ENCODE measurements at regions not wholly inside any gene's neighbourhood (a gene's known extent, or its start where the extent isn't known, plus 50 kb on each side); places are given as distances from the start of the nearest gene placed in this dataset.

GRCh38 chr2:12062053-12062395 lies 315.6 kb downstream of the LPIN1 start:
- no peaks in the 10 kb centered on the region for H4K20me1 ChIP-seq (ENCODE audit: control insufficient read depth, extremely low read depth, insufficient read depth, low read length)
- H3K36me3 ChIP-seq (ENCODE audit: control insufficient read depth in 2 of 2, extremely low read depth in 1 of 2, insufficient read depth in 2 of 2, low read length in 2 of 2): no peaks in the 10 kb centered on the region
- H3K27me3 ChIP-seq (ENCODE audit: control insufficient read depth, extremely low read depth, insufficient read depth, low read length): peaks cover 11% of the 10 kb centered on the region
- FAIRE-seq (no peak), DNase-seq (ENCODE audit: low read depth, low spot score) (no peak)
- dilution Hi-C loops (cut with MboI; ENCODE audit: extremely low pct_ligation_motif_present, low sequenced_read_pairs): no loop called here
- H3K9ac ChIP-seq (ENCODE audit: control insufficient read depth, extremely low read depth, insufficient read depth, low read length): no peak overlapping the region
- no peak overlapping the region for H3K4me3 ChIP-seq (ENCODE audit: control insufficient read depth in 2 of 3, extremely low read depth in 1 of 3, insufficient read depth in 2 of 3, low read depth in 1 of 3, low read length in 3 of 3)
- no peak overlapping the region for H2AFZ ChIP-seq (ENCODE audit: control insufficient read depth, low read length)
- TF ChIP-seq EZH2 (IDR thresholded peaks at IDR 0.05; ENCODE audit: low read length): no peak
- no peak for TF ChIP-seq CTCF (optimal IDR thresholded peaks at IDR 0.05 in 1 of 3, IDR thresholded peaks at IDR 0.05 in 1 of 3, conservative IDR thresholded peaks at IDR 0.05 in 1 of 3; ENCODE audit: extremely low read depth in 1 of 3, insufficient read depth in 2 of 3, low read length in 3 of 3)
- no peaks in the 10 kb centered on the region for H3K79me2 ChIP-seq (ENCODE audit: control insufficient read depth, insufficient read depth, low read length)
- no peak overlapping the region for H3K4me2 ChIP-seq (ENCODE audit: control insufficient read depth, extremely low read depth, insufficient read depth, low read depth, low read length)
- H3K27ac ChIP-seq (ENCODE audit: control insufficient read depth, insufficient read depth, low read length): no peak overlapping the region
- H3K4me1 ChIP-seq (ENCODE audit: control insufficient read depth, extremely low read depth, insufficient read depth, low read length): no peaks in the 10 kb centered on the region
- no peaks in the 10 kb centered on the region for H3K9me3 ChIP-seq (ENCODE audit: control insufficient read depth, low read depth, low read length)
- H3K9me1 ChIP-seq (ENCODE audit: control insufficient read depth, extremely low read depth, insufficient read depth, low read length): no peaks in the 10 kb centered on the region

GRCh38 chr2:12063210-12063609 lies 316.8 kb downstream of the LPIN1 start:
- no peaks in the 10 kb centered on the region for H3K9me3 ChIP-seq (ENCODE audit: control insufficient read depth, low read depth, low read length)
- H3K27me3 ChIP-seq (ENCODE audit: control insufficient read depth, extremely low read depth, insufficient read depth, low read length): no peaks in the 10 kb centered on the region
- H3K27ac ChIP-seq (ENCODE audit: control insufficient read depth, insufficient read depth, low read length): no peak overlapping the region
- H3K4me1 ChIP-seq (ENCODE audit: control insufficient read depth, extremely low read depth, insufficient read depth, low read length): no peaks in the 10 kb centered on the region
- FAIRE-seq: no peak
- TF ChIP-seq CTCF (optimal IDR thresholded peaks at IDR 0.05 in 1 of 3, IDR thresholded peaks at IDR 0.05 in 1 of 3, conservative IDR thresholded peaks at IDR 0.05 in 1 of 3; ENCODE audit: extremely low read depth in 1 of 3, insufficient read depth in 2 of 3, low read length in 3 of 3) (no peak), EZH2 (IDR thresholded peaks at IDR 0.05; ENCODE audit: low read length) (no peak)
- no peak for DNase-seq (ENCODE audit: low read depth, low spot score)
- H2AFZ ChIP-seq (ENCODE audit: control insufficient read depth, low read length): no peak overlapping the region
- no peak overlapping the region for H3K9ac ChIP-seq (ENCODE audit: control insufficient read depth, extremely low read depth, insufficient read depth, low read length)
- no peak overlapping the region for H3K4me3 ChIP-seq (ENCODE audit: control insufficient read depth in 2 of 3, extremely low read depth in 1 of 3, insufficient read depth in 2 of 3, low read depth in 1 of 3, low read length in 3 of 3)
- no peaks in the 10 kb centered on the region for H3K36me3 ChIP-seq (ENCODE audit: control insufficient read depth in 2 of 2, extremely low read depth in 1 of 2, insufficient read depth in 2 of 2, low read length in 2 of 2)
- dilution Hi-C loops (cut with MboI; ENCODE audit: extremely low pct_ligation_motif_present, low sequenced_read_pairs): no loop called here
- no peaks in the 10 kb centered on the region for H3K9me1 ChIP-seq (ENCODE audit: control insufficient read depth, extremely low read depth, insufficient read depth, low read length)
- no peak overlapping the region for H3K4me2 ChIP-seq (ENCODE audit: control insufficient read depth, extremely low read depth, insufficient read depth, low read depth, low read length)
- no peaks in the 10 kb centered on the region for H3K79me2 ChIP-seq (ENCODE audit: control insufficient read depth, insufficient read depth, low read length)
- H4K20me1 ChIP-seq (ENCODE audit: control insufficient read depth, extremely low read depth, insufficient read depth, low read length): no peaks in the 10 kb centered on the region
